ENCODE measurements at regions not wholly inside any gene's neighbourhood (a gene's known extent, or its start where the extent isn't known, plus 50 kb on each side); places are given as distances from the start of the nearest gene placed in this dataset.

DNA sequence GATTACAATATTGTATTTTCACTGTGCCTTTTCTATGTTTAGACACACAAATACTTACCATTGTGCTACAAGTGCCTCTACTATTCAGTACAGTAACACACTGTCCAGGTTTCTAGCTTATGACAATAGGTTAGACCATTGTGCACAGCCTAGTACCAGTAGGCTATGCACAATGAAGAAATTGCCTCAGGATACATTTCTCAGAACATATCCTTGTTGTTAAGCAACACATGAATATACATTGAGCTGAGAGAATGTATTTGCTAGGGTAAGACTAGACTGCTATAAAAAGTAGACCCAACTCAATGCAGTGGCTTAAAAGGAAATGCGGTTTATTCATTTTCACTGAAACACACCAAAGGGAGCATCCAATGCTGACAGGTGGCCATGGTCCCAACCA, 285.1 kb downstream of the HS3ST3A1 start:
- Histone ChIP-seq H3K9ac (ENCODE audit: extremely low read depth, low read length, poor library complexity, severe bottlenecking) (no peak overlapping the region), H3K36me3 (ENCODE audit: control insufficient read depth, insufficient read depth, low read length) (no peaks in the 10 kb centered on the region), H3K4me3 (ENCODE audit: low read length) (no peak overlapping the region), H3K27me3 (ENCODE audit: control insufficient read depth, insufficient read depth, low read length, poor library complexity, severe bottlenecking) (no peaks in the 10 kb centered on the region), H3K27ac (ENCODE audit: low read depth, low read length) (no peak overlapping the region), H3K4me1 (ENCODE audit: control insufficient read depth, insufficient read depth, low read length) (no peaks in the 10 kb centered on the region), H3K9me3 (ENCODE audit: control insufficient read depth, low read length) (no peaks in the 10 kb centered on the region)
- H3K27ac Mint-ChIP-seq: no peak overlapping the region
- DNase-seq: no peak
- TF ChIP-seq, protein P1, sequence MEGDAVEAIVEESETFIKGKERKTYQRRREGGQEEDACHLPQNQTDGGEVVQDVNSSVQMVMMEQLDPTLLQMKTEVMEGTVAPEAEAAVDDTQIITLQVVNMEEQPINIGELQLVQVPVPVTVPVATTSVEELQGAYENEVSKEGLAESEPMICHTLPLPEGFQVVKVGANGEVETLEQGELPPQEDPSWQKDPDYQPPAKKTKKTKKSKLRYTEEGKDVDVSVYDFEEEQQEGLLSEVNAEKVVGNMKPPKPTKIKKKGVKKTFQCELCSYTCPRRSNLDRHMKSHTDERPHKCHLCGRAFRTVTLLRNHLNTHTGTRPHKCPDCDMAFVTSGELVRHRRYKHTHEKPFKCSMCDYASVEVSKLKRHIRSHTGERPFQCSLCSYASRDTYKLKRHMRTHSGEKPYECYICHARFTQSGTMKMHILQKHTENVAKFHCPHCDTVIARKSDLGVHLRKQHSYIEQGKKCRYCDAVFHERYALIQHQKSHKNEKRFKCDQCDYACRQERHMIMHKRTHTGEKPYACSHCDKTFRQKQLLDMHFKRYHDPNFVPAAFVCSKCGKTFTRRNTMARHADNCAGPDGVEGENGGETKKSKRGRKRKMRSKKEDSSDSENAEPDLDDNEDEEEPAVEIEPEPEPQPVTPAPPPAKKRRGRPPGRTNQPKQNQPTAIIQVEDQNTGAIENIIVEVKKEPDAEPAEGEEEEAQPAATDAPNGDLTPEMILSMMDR (conservative IDR thresholded peaks at IDR 0.05): no peak
- H3K27me3 Mint-ChIP-seq (ENCODE audit: insufficient read depth): no peaks in the 10 kb centered on the region
- no peaks in the 10 kb centered on the region for H3K9me3 Mint-ChIP-seq
- 100% methylated on average over 1 of the region's 1 CpG; no CpG with 5 or more reads in 1 of the 2 experiments for WGBS, 2 experiments (ENCODE audit: insufficient coverage in 1 of 2, insufficient read length in 1 of 2)
- H3K4me3 Mint-ChIP-seq: no peak overlapping the region
- H3K36me3 Mint-ChIP-seq (ENCODE audit: low read depth): no peaks in the 10 kb centered on the region
- no peaks in the 10 kb centered on the region for H3K4me1 Mint-ChIP-seq

DNA sequence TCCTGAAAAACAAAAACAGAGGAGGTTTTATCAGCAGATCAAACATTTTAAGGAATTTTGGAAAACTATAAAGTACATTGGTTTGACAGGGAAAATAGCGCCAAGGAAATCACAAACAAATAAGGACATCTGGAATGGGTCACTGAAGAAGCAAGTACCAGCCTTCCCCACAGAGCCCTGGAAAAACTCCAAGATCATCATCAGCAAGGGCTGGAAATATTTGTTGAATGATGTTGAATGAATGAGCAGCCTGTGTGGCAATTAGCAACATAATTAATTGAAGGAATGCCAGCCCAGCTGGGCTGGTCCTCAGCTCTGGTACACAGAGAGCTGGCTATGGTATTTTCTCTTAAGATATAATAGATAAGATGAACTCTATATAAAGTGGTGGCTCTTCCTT, 290.4 kb downstream of the HS3ST3A1 start:
- H3K9me3 Mint-ChIP-seq: peaks cover 6% of the 10 kb centered on the region
- no peaks in the 10 kb centered on the region for H3K27me3 ChIP-seq (ENCODE audit: control insufficient read depth, insufficient read depth, low read length, poor library complexity, severe bottlenecking)
- H3K9ac ChIP-seq (ENCODE audit: extremely low read depth, low read length, poor library complexity, severe bottlenecking): no peak overlapping the region
- TF ChIP-seq, protein P1 (conservative IDR thresholded peaks at IDR 0.05): no peak
- H3K27ac ChIP-seq (ENCODE audit: low read depth, low read length): no peak overlapping the region
- no peaks in the 10 kb centered on the region for H3K36me3 Mint-ChIP-seq (ENCODE audit: low read depth)
- WGBS, 2 experiments (ENCODE audit: insufficient coverage in 1 of 2, insufficient read length in 1 of 2): 87 to 100% methylated on average over 1 of the region's 1 CpG
- no peak overlapping the region for H3K4me3 ChIP-seq (ENCODE audit: low read length)
- H3K27ac Mint-ChIP-seq: no peak overlapping the region
- no peaks in the 10 kb centered on the region for H3K4me1 ChIP-seq (ENCODE audit: control insufficient read depth, insufficient read depth, low read length)
- no peaks in the 10 kb centered on the region for H3K36me3 ChIP-seq (ENCODE audit: control insufficient read depth, insufficient read depth, low read length)
- no peak for DNase-seq
- peaks cover 12% of the 10 kb centered on the region for H3K9me3 ChIP-seq (ENCODE audit: control insufficient read depth, low read length)
- no peak overlapping the region for H3K4me3 Mint-ChIP-seq
- H3K27me3 Mint-ChIP-seq (ENCODE audit: insufficient read depth): no peaks in the 10 kb centered on the region
- peaks cover 5% of the 10 kb centered on the region for H3K4me1 Mint-ChIP-seq

DNA sequence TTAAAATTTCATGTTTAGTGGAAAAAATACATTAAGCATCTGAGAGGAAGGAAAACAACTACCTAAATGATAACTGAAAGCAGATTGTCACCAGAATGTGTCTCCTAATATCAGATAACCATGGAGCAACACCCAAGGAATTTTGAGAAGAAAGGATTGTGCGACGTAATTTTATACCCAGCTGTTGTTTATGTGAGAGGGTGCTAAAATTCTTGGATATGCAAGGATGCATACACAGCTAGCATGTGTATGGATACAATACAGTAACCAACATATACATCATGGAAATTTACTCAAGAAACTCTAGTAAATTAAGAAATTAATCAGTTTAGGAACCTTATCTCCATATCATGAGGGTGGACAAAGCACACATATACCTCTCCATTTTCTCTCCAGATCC, 290.9 kb downstream of the HS3ST3A1 start:
- Histone ChIP-seq H3K9ac (ENCODE audit: extremely low read depth, low read length, poor library complexity, severe bottlenecking) (no peak overlapping the region), H3K4me3 (ENCODE audit: low read length) (no peak overlapping the region), H3K27me3 (ENCODE audit: control insufficient read depth, insufficient read depth, low read length, poor library complexity, severe bottlenecking) (no peaks in the 10 kb centered on the region), H3K4me1 (ENCODE audit: control insufficient read depth, insufficient read depth, low read length) (no peaks in the 10 kb centered on the region), H3K36me3 (ENCODE audit: control insufficient read depth, insufficient read depth, low read length) (no peaks in the 10 kb centered on the region), H3K9me3 (ENCODE audit: control insufficient read depth, low read length) (peaks cover 12% of the 10 kb centered on the region), H3K27ac (ENCODE audit: low read depth, low read length) (no peak overlapping the region)
- Mint-ChIP-seq H3K4me1 (peaks cover 5% of the 10 kb centered on the region), H3K36me3 (ENCODE audit: low read depth) (no peaks in the 10 kb centered on the region), H3K27me3 (ENCODE audit: insufficient read depth) (no peaks in the 10 kb centered on the region), H3K4me3 (no peak overlapping the region), H3K9me3 (peaks cover 6% of the 10 kb centered on the region), H3K27ac (no peak overlapping the region)
- TF ChIP-seq, protein P1 (conservative IDR thresholded peaks at IDR 0.05): no peak
- WGBS, 2 experiments (ENCODE audit: insufficient coverage in 1 of 2, insufficient read length in 1 of 2): 35% methylated on average over 2 of the region's 2 CpGs; no CpG with 5 or more reads in 1 of the 2 experiments
- no peak for DNase-seq
